ENCODE measurements at regions not wholly inside any gene's neighbourhood (a gene's known extent, or its start where the extent isn't known, plus 50 kb on each side); places are given as distances from the start of the nearest gene placed in this dataset.

- ChIA-PET CTCF (interaction anchor here (0.6 kb wide), 1 partner anchor 91 kb away, joined by 4 read pairs; no protein-coding TSS in a partner anchor), POLR2A (no interaction called here)
- Mint-ChIP-seq H3K27ac (no peak overlapping the region), H3K4me1 (peaks cover 18% of the 10 kb centered on the region), H3K4me3 (no peak overlapping the region), H3K36me3 (no peaks in the 10 kb centered on the region), H3K27me3 (ENCODE audit: low read depth) (no peaks in the 10 kb centered on the region; the same call in 1 of the 2 replicates), H3K9me3 (peaks cover 14% of the 10 kb centered on the region)
- no peak for ATAC-seq
- no peak for DNase-seq (ENCODE audit: low spot score)
- no peak for TF ChIP-seq SP1 (CRISPR knock-in tag; conservative IDR thresholded peaks at IDR 0.05)
- no peak for TF ChIP-seq NR2C2 (CRISPR knock-in tag; IDR thresholded peaks at IDR 0.05)
- no peak for TF ChIP-seq IRF2 (CRISPR knock-in tag; IDR thresholded peaks at IDR 0.05; ENCODE audit: borderline replicate concordance, low read depth)
These were observed 50.6 kb upstream of the NKD1 start for GRCh38 chr16:50497592-50497991.

- no peak for ATAC-seq
These were observed 51.2 kb upstream of the NKD1 start for GRCh38 chr16:50496990-50497389.

More at GRCh38 chr16:50496990-50497389, 51.2 kb upstream of the NKD1 start:
- ChIA-PET POLR2A (no interaction called here), CTCF (interaction anchor here (0.6 kb wide), 1 partner anchor 91 kb away, joined by 4 read pairs; no protein-coding TSS in a partner anchor)
- peaks cover 14% of the 10 kb centered on the region for H3K9me3 Mint-ChIP-seq
- H3K4me1 Mint-ChIP-seq, result peaks cover 18% of the 10 kb centered on the region
- no peak overlapping the region for H3K27ac Mint-ChIP-seq
- no peak for DNase-seq (ENCODE audit: low spot score)
- no peaks in the 10 kb centered on the region; the same call in 1 of the 2 replicates for H3K27me3 Mint-ChIP-seq (ENCODE audit: low read depth)
- H3K36me3 Mint-ChIP-seq, result no peaks in the 10 kb centered on the region
- TF ChIP-seq CDX4 (CRISPR knock-in tag; IDR thresholded peaks at IDR 0.05; ENCODE audit: borderline replicate concordance) (no peak), RELA (CRISPR knock-in tag; IDR thresholded peaks at IDR 0.05; ENCODE audit: borderline replicate concordance) (no peak), FOXK1 (CRISPR knock-in tag; IDR thresholded peaks at IDR 0.05) (no peak), ZNF232 (CRISPR knock-in tag; IDR thresholded peaks at IDR 0.05) (no peak), ZSCAN18 (CRISPR knock-in tag; IDR thresholded peaks at IDR 0.05) (no peak), MAX (CRISPR knock-in tag; IDR thresholded peaks at IDR 0.05) (no peak), ZNF532 (CRISPR knock-in tag; IDR thresholded peaks at IDR 0.05; ENCODE audit: borderline replicate concordance) (no peak), ZNF263 (CRISPR knock-in tag; IDR thresholded peaks at IDR 0.05; ENCODE audit: low read depth) (no peak), ZNF138 (CRISPR knock-in tag; conservative IDR thresholded peaks at IDR 0.05) (no peak)
- H3K4me3 Mint-ChIP-seq, result no peak overlapping the region

All from WTC11 (cell line).